ENCODE measurements at regions not wholly inside any gene's neighbourhood (a gene's known extent, or its start where the extent isn't known, plus 50 kb on each side); places are given as distances from the start of the nearest gene placed in this dataset.

DNA sequence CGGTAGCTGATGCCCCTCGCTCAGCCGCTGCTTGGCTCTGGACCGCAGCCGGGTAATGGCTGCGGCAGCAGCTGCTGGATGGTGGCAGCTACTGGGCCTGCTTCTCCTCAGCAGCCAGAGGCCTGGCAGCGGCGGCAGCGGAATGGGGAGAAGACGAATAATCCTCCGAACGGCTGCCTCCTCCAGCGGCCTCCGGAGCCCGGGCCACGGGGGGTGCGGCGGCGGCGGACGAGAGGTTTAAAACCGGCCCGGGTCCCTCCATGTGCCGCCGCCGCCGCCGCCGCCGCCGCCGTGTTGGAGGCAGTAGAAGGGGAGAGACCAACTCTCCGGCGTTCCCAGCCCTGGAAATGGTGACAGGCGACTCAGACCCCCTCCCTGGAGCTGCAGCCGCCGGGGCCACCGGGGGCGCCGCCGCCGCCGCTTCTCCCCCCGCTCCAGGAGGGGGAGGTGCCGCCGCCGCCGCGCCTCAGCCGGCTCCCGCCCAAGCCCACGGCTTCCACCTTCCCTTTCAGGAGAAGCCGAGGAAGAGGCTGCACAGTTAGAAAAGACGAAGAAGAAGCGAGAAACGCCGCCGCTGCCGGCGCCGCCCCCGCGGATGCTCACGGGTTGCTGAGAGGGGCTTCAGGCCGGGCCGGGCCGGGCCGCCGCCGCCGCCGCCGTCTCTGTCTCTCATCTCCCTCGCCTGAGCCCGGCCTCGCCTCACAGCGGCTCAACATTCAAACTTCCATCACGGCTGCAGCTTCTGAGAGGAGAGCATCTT is 118.4 kb upstream of the PRSS3 start:
- peaks cover 73% of the 10 kb centered on the region for H3K27me3 ChIP-seq
- H3K9me3 ChIP-seq = no peaks in the 10 kb centered on the region
- peak; percentile 13 for DNase-seq
- in situ Hi-C loops (cut with MboI; ENCODE audit: low pct_ligation_motif_present in 1 of 4, low pct_unique_long_range_greater_than_20kb in 1 of 4, low sequenced_read_pairs in 3 of 4) = no loop called here
- H3K27ac ChIP-seq = peak overlapping the region; percentile 68 to 87 (median 82)
- peaks cover 0 to 6% (median 0%) of the 10 kb centered on the region in 4 donors for H3K4me1 ChIP-seq
- intact Hi-C loops (cut with DNase I; ENCODE audit: low total_unique reads) = no loop called here
- H3K4me3 ChIP-seq = peak overlapping the region; percentile 41 to 66 (median 46)
- H3K36me3 ChIP-seq = no peaks in the 10 kb centered on the region
- WGBS, 2 donors (ENCODE audit: low coverage in 1 of 2) = 0% methylated on average over 2 to 54 of the region's 78 CpGs
- TF ChIP-seq, protein P1, sequence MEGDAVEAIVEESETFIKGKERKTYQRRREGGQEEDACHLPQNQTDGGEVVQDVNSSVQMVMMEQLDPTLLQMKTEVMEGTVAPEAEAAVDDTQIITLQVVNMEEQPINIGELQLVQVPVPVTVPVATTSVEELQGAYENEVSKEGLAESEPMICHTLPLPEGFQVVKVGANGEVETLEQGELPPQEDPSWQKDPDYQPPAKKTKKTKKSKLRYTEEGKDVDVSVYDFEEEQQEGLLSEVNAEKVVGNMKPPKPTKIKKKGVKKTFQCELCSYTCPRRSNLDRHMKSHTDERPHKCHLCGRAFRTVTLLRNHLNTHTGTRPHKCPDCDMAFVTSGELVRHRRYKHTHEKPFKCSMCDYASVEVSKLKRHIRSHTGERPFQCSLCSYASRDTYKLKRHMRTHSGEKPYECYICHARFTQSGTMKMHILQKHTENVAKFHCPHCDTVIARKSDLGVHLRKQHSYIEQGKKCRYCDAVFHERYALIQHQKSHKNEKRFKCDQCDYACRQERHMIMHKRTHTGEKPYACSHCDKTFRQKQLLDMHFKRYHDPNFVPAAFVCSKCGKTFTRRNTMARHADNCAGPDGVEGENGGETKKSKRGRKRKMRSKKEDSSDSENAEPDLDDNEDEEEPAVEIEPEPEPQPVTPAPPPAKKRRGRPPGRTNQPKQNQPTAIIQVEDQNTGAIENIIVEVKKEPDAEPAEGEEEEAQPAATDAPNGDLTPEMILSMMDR (IDR thresholded peaks at IDR 0.05) = no peak
- TF ChIP-seq POLR2A (IDR thresholded peaks at IDR 0.05) (no peak), POLR2AphosphoS5 (IDR thresholded peaks at IDR 0.05) (no peak), EP300 (IDR thresholded peaks at IDR 0.05; ENCODE audit: low read depth) (no peak)

DNA sequence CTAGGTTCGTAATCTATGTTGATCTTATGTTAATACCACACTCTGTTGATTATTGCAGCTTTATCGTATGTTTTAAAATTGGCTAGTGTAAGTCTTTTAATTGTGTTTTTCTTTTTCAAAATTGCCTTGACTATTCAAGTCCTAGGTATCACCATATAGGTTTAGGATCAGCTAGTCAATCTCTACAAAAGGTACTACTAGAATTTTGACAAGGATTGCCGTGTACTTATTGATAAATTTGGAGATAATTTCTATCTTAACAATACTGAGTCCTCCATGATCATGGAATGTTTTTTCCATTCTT is 117.9 kb upstream of the PRSS3 start:
- intact Hi-C loops (cut with DNase I; ENCODE audit: low total_unique reads) (no loop called here), in situ Hi-C loops (cut with MboI; ENCODE audit: low pct_ligation_motif_present in 1 of 4, low pct_unique_long_range_greater_than_20kb in 1 of 4, low sequenced_read_pairs in 3 of 4) (no loop called here)
- no peaks in the 10 kb centered on the region for H3K36me3 ChIP-seq
- peaks cover 73% of the 10 kb centered on the region for H3K27me3 ChIP-seq
- peak overlapping the region in 3 of 4 donors; percentile 43 to 66 (median 48) for H3K4me3 ChIP-seq
- TF ChIP-seq EP300 (IDR thresholded peaks at IDR 0.05; ENCODE audit: low read depth) = no peak
- TF ChIP-seq POLR2A (IDR thresholded peaks at IDR 0.05) = no peak
- TF ChIP-seq, protein P1 (IDR thresholded peaks at IDR 0.05) = no peak
- TF ChIP-seq POLR2AphosphoS5 (IDR thresholded peaks at IDR 0.05) = no peak
- H3K27ac ChIP-seq = peak overlapping the region; percentile 68 to 87 (median 82)
- no peak for DNase-seq
- peaks cover 0 to 6% (median 0%) of the 10 kb centered on the region in 4 donors for H3K4me1 ChIP-seq
- no peaks in the 10 kb centered on the region for H3K9me3 ChIP-seq
- WGBS, 2 donors (ENCODE audit: low coverage in 1 of 2) = 42 to 43% methylated on average over 3 of the region's 3 CpGs

DNA sequence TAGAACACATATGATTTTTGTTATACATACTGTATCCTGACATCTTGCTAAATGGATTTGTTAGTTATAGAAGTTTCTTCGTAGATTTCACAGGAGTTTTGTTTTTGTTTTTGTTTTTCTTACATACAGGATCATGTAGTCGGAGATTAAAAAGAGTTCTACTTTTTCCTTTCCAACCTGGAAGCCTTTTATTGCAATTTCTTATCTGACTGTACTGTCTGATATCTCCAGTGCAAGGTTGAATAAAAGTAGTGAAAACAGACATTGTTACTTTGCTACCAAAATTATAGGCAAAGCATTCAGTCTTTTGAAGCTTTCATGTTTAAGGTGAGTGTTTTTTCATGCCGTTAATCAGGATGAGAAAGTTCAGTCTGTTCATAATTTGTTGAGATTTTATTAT is 117.4 kb upstream of the PRSS3 start:
- H3K36me3 ChIP-seq = no peaks in the 10 kb centered on the region
- peaks cover 73% of the 10 kb centered on the region for H3K27me3 ChIP-seq
- 77% methylated on average over 3 of the region's 3 CpGs for WGBS, 2 donors (ENCODE audit: low coverage in 1 of 2)
- peaks cover 0 to 6% (median 0%) of the 10 kb centered on the region in 4 donors for H3K4me1 ChIP-seq
- intact Hi-C loops (cut with DNase I; ENCODE audit: low total_unique reads) = no loop called here
- TF ChIP-seq POLR2A (IDR thresholded peaks at IDR 0.05) = no peak
- TF ChIP-seq EP300 (IDR thresholded peaks at IDR 0.05; ENCODE audit: low read depth) = no peak
- TF ChIP-seq, protein P1 (IDR thresholded peaks at IDR 0.05) = no peak
- TF ChIP-seq POLR2AphosphoS5 (IDR thresholded peaks at IDR 0.05) = no peak
- H3K9me3 ChIP-seq = no peaks in the 10 kb centered on the region
- in situ Hi-C loops (cut with MboI; ENCODE audit: low pct_ligation_motif_present in 1 of 4, low pct_unique_long_range_greater_than_20kb in 1 of 4, low sequenced_read_pairs in 3 of 4) = no loop called here
- no peak overlapping the region for H3K4me3 ChIP-seq
- no peak overlapping the region for H3K27ac ChIP-seq
- DNase-seq = no peak

DNA sequence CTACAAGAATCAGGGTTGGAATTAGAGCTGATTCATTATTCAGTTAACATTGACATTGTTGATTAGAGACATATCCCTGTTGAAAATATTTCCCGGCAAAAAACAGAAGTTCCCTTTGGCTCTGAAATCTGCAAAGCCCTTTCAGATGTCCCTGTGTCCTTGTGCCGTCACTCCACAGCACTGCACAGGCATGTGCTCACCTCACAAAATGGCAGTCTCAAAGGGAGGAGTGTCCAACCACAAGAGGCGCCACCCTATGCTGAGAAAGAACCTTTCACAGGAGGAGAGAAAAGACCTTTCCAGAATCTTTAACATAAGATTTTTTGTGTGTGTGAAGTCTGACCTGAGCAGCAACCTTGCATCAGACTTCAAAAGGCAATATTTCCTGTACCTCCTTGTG is 112.8 kb upstream of the PRSS3 start:
- Histone ChIP-seq H3K36me3 (no peaks in the 10 kb centered on the region), H3K9me3 (no peaks in the 10 kb centered on the region), H3K27ac (no peak overlapping the region), H3K27me3 (peaks cover 52% of the 10 kb centered on the region), H3K4me1 (no peaks in the 10 kb centered on the region), H3K4me3 (no peak overlapping the region)
- intact Hi-C loops (cut with DNase I; ENCODE audit: low total_unique reads) (no loop called here), in situ Hi-C loops (cut with MboI; ENCODE audit: low pct_ligation_motif_present in 1 of 4, low pct_unique_long_range_greater_than_20kb in 1 of 4, low sequenced_read_pairs in 3 of 4) (no loop called here)
- TF ChIP-seq POLR2AphosphoS5 (IDR thresholded peaks at IDR 0.05) (no peak), POLR2A (IDR thresholded peaks at IDR 0.05) (no peak), EP300 (IDR thresholded peaks at IDR 0.05; ENCODE audit: low read depth) (no peak)
- TF ChIP-seq, protein P1 (IDR thresholded peaks at IDR 0.05) = no peak
- no peak for DNase-seq
- WGBS, 2 donors (ENCODE audit: low coverage in 1 of 2) = 92 to 95% methylated on average over 2 to 3 of the region's 3 CpGs

Data from transverse colon (tissue), 4 donors.